ENCODE measurements at regions not wholly inside any gene's neighbourhood (a gene's known extent, or its start where the extent isn't known, plus 50 kb on each side); places are given as distances from the start of the nearest gene placed in this dataset.

DNA sequence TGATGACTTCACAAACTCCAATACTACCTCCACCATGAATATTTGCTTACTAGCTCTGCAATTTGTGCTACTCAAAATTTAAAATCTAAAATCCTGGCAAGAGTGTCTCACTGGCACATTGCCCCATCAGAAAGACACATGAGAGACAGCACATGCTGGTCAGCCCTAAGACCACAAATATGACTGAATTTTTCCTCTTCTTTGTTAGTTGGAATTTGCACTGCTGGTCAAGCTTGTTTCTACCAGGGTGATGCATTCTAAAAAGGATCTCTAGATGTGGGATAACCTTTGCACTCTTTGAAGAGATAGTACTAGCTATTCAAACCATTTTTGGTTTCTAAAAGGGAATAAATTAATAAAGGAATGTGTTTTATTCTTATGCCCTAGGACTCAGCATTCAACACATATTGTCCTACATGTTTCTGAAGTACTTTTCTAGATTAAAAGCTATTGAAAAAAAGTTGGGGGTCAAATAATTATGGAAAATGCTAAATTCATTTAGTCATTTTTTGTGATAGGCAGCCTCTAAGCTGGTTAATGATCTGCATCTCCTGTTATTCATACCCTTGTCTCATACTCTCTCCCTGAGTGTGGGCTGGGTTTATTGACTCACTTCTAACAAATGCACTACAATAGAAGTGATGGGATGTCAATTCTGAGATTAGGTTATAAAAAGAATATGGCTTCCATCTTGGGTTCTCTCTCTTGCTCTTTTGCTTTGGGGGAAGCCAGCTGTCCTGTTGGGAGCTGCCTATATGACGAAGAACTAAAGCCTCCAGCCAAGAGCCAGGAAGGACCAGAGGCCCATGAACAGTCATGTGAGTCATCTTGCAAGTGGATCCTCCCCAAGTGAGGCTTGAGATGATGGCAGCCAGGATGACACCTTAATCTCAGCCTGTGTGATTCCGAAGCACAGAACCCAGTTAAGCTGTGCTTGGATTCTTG, 211.5 kb upstream of the CRY1 start:
- no peak for DNase-seq (ENCODE audit: low spot score)
- intact Hi-C loops (cut with micrococcal nuclease; ENCODE audit: unreplicated experiment): no loop called here
- CTCF ChIA-PET: no interaction called here
- Histone ChIP-seq H3K4me3 (ENCODE audit: low read depth, low read length, poor library complexity, severe bottlenecking) (no peak overlapping the region), H3K27ac (ENCODE audit: low read depth, low read length, poor library complexity, severe bottlenecking) (no peak overlapping the region), H3K27me3 (replicated peaks; ENCODE audit: insufficient read depth, low read depth, low read length, poor library complexity) (no peaks in the 10 kb centered on the region), H3K4me1 (ENCODE audit: insufficient read depth, low read length, poor library complexity, severe bottlenecking) (no peaks in the 10 kb centered on the region), H3K9me3 (ENCODE audit: low read depth, low read length, poor library complexity, severe bottlenecking) (no peaks in the 10 kb centered on the region), H3K36me3 (ENCODE audit: insufficient read depth, low read length, poor library complexity, severe bottlenecking) (no peaks in the 10 kb centered on the region)
- TF ChIP-seq EZH2 (IDR thresholded peaks at IDR 0.05; ENCODE audit: borderline replicate concordance, low read depth, low read length, poor library complexity, severe bottlenecking): no peak
- TF ChIP-seq, protein P1, sequence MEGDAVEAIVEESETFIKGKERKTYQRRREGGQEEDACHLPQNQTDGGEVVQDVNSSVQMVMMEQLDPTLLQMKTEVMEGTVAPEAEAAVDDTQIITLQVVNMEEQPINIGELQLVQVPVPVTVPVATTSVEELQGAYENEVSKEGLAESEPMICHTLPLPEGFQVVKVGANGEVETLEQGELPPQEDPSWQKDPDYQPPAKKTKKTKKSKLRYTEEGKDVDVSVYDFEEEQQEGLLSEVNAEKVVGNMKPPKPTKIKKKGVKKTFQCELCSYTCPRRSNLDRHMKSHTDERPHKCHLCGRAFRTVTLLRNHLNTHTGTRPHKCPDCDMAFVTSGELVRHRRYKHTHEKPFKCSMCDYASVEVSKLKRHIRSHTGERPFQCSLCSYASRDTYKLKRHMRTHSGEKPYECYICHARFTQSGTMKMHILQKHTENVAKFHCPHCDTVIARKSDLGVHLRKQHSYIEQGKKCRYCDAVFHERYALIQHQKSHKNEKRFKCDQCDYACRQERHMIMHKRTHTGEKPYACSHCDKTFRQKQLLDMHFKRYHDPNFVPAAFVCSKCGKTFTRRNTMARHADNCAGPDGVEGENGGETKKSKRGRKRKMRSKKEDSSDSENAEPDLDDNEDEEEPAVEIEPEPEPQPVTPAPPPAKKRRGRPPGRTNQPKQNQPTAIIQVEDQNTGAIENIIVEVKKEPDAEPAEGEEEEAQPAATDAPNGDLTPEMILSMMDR (conservative IDR thresholded peaks at IDR 0.05; ENCODE audit: low read depth, low read length): no peak
- no TSS peak for BruUV-seq (replicated peaks)
- POLR2A ChIA-PET (ENCODE audit: low non-redundant PET): no interaction called here

DNA sequence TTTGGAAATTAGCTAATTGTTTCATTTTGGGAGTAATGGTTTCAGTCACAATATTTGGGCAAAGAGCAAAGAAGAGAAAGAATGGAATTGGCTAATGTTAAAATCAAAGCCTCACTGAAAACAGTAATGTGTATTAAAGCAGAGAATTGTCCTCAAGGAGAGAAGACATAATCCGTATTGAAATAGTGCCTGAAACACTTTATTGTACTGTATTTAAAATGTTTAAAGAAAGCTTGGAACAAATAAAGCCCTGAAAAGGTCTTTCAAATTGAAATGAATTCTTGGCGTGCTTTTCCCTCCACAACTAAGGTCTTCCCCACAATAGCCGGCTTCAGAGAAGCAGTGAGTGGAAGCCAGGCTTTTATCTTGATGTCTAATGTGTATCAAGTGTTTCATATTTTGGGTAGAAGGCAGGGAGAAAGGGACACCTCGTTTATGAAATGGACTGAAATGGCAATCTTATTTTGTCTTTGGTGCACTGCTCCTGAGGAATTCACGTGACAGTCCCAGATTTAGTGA, 212.9 kb upstream of the CRY1 start:
- intact Hi-C loops (cut with micrococcal nuclease; ENCODE audit: unreplicated experiment): no loop called here
- BruUV-seq (replicated peaks): no TSS peak
- CTCF ChIA-PET: no interaction called here

DNA sequence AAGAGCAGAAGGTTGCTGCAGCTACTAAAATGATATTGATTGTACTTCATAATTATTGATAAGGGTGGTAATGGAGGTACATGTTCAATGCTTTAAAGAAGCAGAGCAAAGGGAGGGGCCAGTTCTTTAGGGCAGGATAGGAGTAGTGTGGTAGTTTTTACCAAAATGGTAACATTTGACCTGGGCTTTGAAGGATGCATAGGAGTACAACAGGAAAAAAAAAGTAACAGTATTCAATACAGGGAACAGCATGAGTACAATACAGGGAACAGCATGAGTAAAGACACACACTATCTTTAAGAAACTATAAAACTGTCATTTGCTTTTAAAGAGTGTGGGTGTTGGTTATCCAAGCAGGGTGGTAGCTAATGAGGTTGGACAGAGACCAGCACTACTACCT, 215.0 kb upstream of the CRY1 start:
- H3K36me3 ChIP-seq (ENCODE audit: insufficient read depth, low read length, poor library complexity, severe bottlenecking): no peaks in the 10 kb centered on the region
- BruUV-seq (replicated peaks): no TSS peak
- ChIA-PET POLR2A (ENCODE audit: low non-redundant PET) (no interaction called here), CTCF (no interaction called here)
- DNase-seq (ENCODE audit: low spot score): no peak
- no peaks in the 10 kb centered on the region for H3K4me1 ChIP-seq (ENCODE audit: insufficient read depth, low read length, poor library complexity, severe bottlenecking)
- TF ChIP-seq EZH2 (IDR thresholded peaks at IDR 0.05; ENCODE audit: borderline replicate concordance, low read depth, low read length, poor library complexity, severe bottlenecking): no peak
- TF ChIP-seq, protein P1 (conservative IDR thresholded peaks at IDR 0.05; ENCODE audit: low read depth, low read length): no peak
- no peak overlapping the region for H3K4me3 ChIP-seq (ENCODE audit: low read depth, low read length, poor library complexity, severe bottlenecking)
- intact Hi-C loops (cut with micrococcal nuclease; ENCODE audit: unreplicated experiment): no loop called here
- no peak overlapping the region for H3K27ac ChIP-seq (ENCODE audit: low read depth, low read length, poor library complexity, severe bottlenecking)
- no peaks in the 10 kb centered on the region for H3K9me3 ChIP-seq (ENCODE audit: low read depth, low read length, poor library complexity, severe bottlenecking)
- peaks cover 17% of the 10 kb centered on the region for H3K27me3 ChIP-seq (replicated peaks; ENCODE audit: insufficient read depth, low read depth, low read length, poor library complexity)

More for the DNA sequence above, 212.9 kb upstream of the CRY1 start:
- Histone ChIP-seq H3K9me3 (ENCODE audit: low read depth, low read length, poor library complexity, severe bottlenecking) (no peaks in the 10 kb centered on the region), H3K4me1 (ENCODE audit: insufficient read depth, low read length, poor library complexity, severe bottlenecking) (no peaks in the 10 kb centered on the region), H3K27ac (ENCODE audit: low read depth, low read length, poor library complexity, severe bottlenecking) (no peak overlapping the region), H3K36me3 (ENCODE audit: insufficient read depth, low read length, poor library complexity, severe bottlenecking) (no peaks in the 10 kb centered on the region), H3K27me3 (replicated peaks; ENCODE audit: insufficient read depth, low read depth, low read length, poor library complexity) (no peaks in the 10 kb centered on the region), H3K4me3 (ENCODE audit: low read depth, low read length, poor library complexity, severe bottlenecking) (no peak overlapping the region)
- no peak for TF ChIP-seq EZH2 (IDR thresholded peaks at IDR 0.05; ENCODE audit: borderline replicate concordance, low read depth, low read length, poor library complexity, severe bottlenecking)
- TF ChIP-seq, protein P1 (conservative IDR thresholded peaks at IDR 0.05; ENCODE audit: low read depth, low read length): no peak
- POLR2A ChIA-PET (ENCODE audit: low non-redundant PET): no interaction called here
- DNase-seq (ENCODE audit: low spot score): no peak
